Transverse colon (tissue), 3 donors: ENCODE measurements at regions not wholly inside any gene's neighbourhood (a gene's known extent, or its start where the extent isn't known, plus 50 kb on each side); places are given as distances from the start of the nearest gene placed in this dataset.

ENCODE experiments used
- POLR2A ChIP-seq: fragments of 450-650 bp; IDR thresholded peaks from one replicate; pipeline ENCODE4 v1.6.1; 2016; ENCODE audit warnings: antibody characterized with exemption, mild to moderate bottlenecking, moderate library complexity
- TF ChIP-seq, protein P1 (sequence below), 5 experiments: fragments of 200-600 bp in 3 of 5; fragments of 450-650 bp in 2 of 5; sonication (generic) in 3 of 5; IDR thresholded peaks; 1 replicate in 2 of 5; 2 replicates in 3 of 5; pipeline ENCODE4 v1.5.1; 2016 to 2017; ENCODE audit warnings: antibody characterized with exemption in 5 of 5, inconsistent platforms in 3 of 5, mild to moderate bottlenecking in 2 of 5, moderate library complexity in 1 of 5

DNA sequence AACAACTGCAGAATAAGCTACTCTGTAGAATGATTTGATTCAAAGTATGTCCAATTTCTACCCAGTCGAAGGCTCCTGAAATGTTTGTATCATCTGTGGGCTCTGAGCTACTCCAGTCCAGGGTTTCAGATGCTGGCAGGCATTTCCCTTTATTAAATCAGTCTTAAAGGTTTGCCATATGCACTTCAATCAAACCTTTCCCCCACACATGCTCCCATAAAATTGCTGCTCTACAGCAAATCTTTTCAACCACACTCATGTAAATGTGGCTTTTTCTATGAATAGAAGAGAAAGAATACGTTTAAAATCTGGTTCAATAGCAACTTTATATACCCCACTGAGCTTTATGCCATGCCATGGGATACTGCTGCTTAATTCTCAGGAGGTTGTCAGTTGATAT is 242.4 kb upstream of the MAP3K7 start:
- TF ChIP-seq, protein P1, sequence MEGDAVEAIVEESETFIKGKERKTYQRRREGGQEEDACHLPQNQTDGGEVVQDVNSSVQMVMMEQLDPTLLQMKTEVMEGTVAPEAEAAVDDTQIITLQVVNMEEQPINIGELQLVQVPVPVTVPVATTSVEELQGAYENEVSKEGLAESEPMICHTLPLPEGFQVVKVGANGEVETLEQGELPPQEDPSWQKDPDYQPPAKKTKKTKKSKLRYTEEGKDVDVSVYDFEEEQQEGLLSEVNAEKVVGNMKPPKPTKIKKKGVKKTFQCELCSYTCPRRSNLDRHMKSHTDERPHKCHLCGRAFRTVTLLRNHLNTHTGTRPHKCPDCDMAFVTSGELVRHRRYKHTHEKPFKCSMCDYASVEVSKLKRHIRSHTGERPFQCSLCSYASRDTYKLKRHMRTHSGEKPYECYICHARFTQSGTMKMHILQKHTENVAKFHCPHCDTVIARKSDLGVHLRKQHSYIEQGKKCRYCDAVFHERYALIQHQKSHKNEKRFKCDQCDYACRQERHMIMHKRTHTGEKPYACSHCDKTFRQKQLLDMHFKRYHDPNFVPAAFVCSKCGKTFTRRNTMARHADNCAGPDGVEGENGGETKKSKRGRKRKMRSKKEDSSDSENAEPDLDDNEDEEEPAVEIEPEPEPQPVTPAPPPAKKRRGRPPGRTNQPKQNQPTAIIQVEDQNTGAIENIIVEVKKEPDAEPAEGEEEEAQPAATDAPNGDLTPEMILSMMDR (IDR thresholded peaks at IDR 0.05), result no peak
- TF ChIP-seq POLR2A, result no peak
